GM19324 (cell line): ENCODE measurements at regions not wholly inside any gene's neighbourhood (a gene's known extent, or its start where the extent isn't known, plus 50 kb on each side); places are given as distances from the start of the nearest gene placed in this dataset.
"Not testable (repeated sequence)": the region's sequence is repeated elsewhere in the genome, so short reads cannot be mapped to it uniquely, and the experiment has no call there.

ENCODE experiments used
- ATAC-seq: cut with Tn5 transposase; IDR thresholded peaks from one replicate; pipeline ENCODE4 v1.9.1; 2021; ENCODE audit warnings: mild to moderate bottlenecking, moderate library complexity; ENCODE audit not compliant: unreplicated experiment, low FRiP score

DNA sequence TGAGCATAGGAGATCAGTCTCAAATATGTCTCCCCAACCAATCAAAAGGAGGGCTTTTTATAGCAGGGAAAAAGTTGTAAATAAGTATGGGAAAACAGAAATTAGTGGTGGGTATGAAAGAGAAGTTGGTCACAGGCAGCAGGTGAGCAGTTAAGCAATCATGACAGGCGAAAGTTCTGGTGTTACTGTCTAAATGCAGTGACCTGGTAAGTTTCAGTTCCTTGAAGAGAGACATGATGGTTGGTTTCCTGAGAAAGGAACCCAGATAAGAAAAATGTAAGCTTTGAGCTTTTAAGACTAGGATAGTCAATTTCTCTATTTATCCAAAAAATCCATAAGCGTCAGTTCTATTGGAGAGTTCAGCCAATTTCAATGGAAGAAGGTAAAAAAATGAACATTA is 466.2 kb upstream of the FLRT2 start:
- ATAC-seq: no peak

- no peak for ATAC-seq
These were observed 458.5 kb upstream of the FLRT2 start for GRCh38 chr14:85071447-85071846.

DNA sequence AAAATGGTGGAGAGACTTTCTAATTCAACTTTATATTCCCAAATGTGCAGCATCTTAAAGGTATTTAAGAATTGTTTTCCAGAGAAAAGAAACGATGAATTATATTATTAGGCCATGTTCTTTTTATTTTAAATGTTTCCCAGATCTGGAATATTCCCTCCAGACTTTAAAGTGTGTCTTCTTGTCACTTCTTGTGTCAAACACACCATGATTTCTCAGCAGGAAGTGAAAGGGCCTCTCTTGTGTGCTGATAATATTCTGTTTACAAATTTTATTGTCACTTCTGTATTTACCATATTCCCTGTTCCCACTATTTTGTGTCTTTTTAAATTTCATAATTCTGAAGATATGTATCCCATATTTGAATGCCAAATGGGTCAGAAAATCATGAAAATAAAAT is 455.0 kb upstream of the FLRT2 start:
- no peak for ATAC-seq

- no peak for ATAC-seq
These were observed 454.1 kb upstream of the FLRT2 start for GRCh38 chr14:85075694-85076476.

DNA sequence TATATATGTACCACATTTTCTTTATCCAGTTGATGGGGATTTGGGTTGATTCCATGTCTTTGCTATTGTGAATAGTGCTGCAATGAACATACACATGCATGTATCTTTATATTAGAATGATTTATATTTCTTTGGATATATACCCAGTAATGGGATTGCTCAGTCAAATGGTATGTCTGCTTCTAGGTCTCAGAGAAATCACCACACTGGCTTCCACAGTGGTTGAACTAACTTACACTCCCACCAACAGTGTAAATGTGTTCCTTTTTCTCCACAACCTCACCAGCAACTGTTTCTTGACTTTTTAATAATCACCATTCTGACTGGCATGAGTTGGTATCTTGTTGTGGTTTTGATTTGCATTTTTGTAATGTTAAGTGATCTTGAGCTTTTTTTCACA is 452.2 kb upstream of the FLRT2 start:
- ATAC-seq: not testable (repeated sequence)

GRCh38 chr14:85079842-85080730 is 449.9 kb upstream of the FLRT2 start:
- no peak for ATAC-seq

DNA sequence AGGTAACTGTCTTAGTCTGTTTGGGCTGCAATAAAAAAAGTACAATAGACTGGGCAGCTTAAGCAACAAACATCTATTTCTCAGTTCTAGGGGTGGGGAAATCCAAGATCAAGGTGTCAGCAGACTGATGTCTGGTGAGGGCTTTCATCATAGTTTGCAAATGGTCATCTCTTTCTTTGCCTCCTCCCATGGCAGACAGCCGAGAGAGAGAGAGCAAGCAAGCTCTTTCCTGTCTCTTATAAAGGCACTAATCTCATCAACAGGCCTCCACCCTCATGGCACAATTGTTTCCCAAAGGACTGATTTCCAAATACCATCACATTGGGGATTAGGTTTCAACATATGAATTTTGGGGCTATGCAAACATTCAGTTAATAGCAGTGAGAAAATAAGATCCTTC is 445.6 kb upstream of the FLRT2 start:
- no peak for ATAC-seq

- no peak for ATAC-seq
These were observed 444.0 kb upstream of the FLRT2 start for GRCh38 chr14:85085981-85086380.

GRCh38 chr14:85087201-85087600 is 442.7 kb upstream of the FLRT2 start:
- no peak for ATAC-seq

DNA sequence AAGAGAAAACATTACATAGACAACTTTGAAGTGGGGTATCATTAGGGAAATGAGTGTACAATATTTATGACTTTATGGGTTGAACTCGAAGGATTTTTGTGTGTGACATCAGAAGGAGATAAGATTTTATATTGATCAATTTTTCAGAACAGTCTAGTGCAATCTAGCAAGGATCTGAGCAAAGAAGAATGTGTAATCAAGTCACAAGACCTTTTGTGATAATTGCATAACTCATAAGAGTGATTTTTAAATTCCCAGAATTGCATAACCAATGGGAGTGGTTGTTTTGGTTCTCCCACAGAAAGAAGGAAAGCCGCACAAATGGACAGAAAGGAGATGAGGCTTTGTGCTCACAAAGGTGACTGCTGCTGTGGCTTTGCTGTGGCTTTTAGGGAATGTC is 441.8 kb upstream of the FLRT2 start:
- ATAC-seq: no peak

GRCh38 chr14:85090681-85091080 is 439.3 kb upstream of the FLRT2 start:
- no peak for ATAC-seq

DNA sequence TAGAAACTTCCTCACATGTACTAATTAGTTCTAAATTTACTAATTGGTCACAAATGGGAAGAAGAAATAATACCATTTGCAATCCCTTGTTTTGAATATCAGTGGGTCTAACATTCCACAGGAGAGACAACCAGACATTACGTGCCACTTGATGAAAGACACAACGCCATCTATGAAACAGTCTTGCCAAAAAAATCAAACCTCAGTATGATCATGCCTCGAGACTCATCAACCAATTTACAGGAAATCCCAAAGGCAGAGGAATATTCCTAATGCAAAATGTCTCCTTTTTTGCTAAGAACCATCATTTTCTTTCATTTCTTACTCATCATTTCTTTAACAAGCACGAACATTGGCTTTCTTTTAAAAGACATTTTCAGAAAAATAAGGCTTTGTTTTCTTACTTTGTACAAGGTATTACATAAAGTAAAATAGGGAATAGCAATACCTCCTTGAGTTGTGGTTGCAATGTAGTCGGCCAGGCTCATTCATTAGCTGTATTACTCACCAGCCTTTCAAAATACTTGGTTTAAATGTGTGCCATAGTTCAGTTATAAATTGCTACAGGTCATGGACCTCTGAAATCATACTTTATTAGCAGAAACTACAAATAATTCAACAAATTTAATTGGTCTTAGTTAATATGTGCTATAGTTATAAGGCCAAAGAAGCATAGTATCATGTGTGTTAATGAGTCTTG is 436.2 kb upstream of the FLRT2 start:
- ATAC-seq: no peak

GRCh38 chr14:85102591-85102990 is 427.4 kb upstream of the FLRT2 start:
- no peak for ATAC-seq

GRCh38 chr14:85106506-85106905 is 423.4 kb upstream of the FLRT2 start:
- ATAC-seq: no peak

DNA sequence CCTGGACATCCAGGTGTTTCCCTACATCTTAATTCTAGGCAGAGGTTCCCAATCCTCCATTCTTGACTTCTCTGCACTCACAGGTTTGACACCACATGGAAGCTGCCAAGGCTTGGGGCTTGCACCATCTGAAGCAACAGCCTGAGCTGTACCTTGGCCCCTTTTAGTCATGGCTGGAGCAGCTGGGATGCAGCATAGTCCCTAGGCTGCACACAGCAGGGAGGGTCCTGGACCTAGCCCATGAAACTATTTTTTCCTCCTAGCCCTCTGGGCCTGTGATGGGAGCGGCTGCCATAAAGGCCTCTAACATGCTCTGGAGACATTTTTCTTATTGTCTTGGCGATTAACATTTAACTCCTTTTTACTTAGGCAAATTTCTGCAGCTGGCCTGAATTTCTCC is 417.2 kb upstream of the FLRT2 start:
- ATAC-seq: no peak

GRCh38 chr14:85115921-85116320 is 414.0 kb upstream of the FLRT2 start:
- ATAC-seq: no peak

DNA sequence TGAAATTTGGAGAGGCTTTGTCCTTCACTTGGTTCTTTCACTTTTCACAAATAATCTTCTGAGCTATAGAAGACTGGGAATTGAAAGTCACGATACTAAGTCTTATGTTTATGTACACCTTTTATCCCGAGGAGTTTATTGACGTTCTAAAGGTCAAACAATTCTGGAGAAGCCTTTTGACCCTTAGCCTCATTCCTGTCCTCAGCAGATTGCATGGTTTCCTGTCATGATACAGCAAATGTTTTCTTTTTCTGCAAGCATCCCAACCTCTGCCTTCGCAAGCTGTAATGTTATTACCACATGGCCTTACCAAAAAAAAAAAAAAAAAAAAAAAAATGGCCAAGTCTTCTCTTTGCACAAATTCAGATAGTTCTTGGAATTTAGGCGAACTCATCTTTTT is 411.7 kb upstream of the FLRT2 start:
- ATAC-seq: no peak

- no peak for ATAC-seq
These were observed 407.3 kb upstream of the FLRT2 start for GRCh38 chr14:85122690-85123089.

GRCh38 chr14:85123755-85124154 is 406.2 kb upstream of the FLRT2 start:
- no peak for ATAC-seq

GRCh38 chr14:85124631-85125290 is 405.2 kb upstream of the FLRT2 start:
- ATAC-seq: no peak

GRCh38 chr14:85125291-85125670 is 404.7 kb upstream of the FLRT2 start:
- ATAC-seq: no peak
